ENCODE measurements at regions not wholly inside any gene's neighbourhood (a gene's known extent, or its start where the extent isn't known, plus 50 kb on each side); places are given as distances from the start of the nearest gene placed in this dataset.
"Not testable (repeated sequence)": the region's sequence is repeated elsewhere in the genome, so short reads cannot be mapped to it uniquely, and the experiment has no call there.

DNA sequence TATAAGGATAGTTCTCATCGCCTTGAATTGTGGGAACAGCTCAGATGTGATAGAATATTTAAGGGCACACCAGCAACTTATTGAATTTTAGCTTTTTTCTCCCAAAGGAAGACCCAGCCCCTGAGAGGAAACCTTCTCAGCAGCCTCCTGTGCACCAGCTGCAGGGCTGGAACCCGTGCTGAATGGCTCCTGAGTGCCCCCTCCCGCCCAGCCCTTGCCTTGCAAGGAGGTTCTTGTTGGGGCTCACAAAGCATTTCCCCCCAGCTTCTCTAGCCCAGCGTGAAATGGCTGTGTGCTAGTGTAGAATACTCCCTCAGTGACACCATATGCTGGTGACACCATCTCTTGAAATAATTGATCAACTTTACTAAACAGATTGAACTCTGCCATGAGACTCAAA is 1227.4 kb downstream of the TMEM121 start:
- H3K4me1 ChIP-seq (ENCODE audit: insufficient read depth); ATAC-seq; H3K27ac Mint-ChIP-seq: not testable (repeated sequence)

GRCh38 chr14:106757444-106757843 is 1231.1 kb downstream of the TMEM121 start:
- not testable (repeated sequence) for H3K9me2 ChIP-seq (ENCODE audit: insufficient read depth); H3K27ac Mint-ChIP-seq; H3F3A ChIP-seq (replicated peaks; ENCODE audit: low read depth); H3K79me2 ChIP-seq (replicated peaks; ENCODE audit: insufficient read depth); H3K27me3 ChIP-seq (ENCODE audit: insufficient read depth); H3K4me1 Mint-ChIP-seq; H3K4me1 ChIP-seq (ENCODE audit: insufficient read depth); H3K4me3 ChIP-seq; H2AFZ ChIP-seq; DNase-seq (ENCODE audit: low spot score); H3K4me2 ChIP-seq; H3K4me3 Mint-ChIP-seq; H3K36me3 Mint-ChIP-seq (ENCODE audit: low read depth); H3K27ac ChIP-seq (ENCODE audit: low read depth); H3K36me3 ChIP-seq (ENCODE audit: insufficient read depth); H3K27me3 Mint-ChIP-seq (ENCODE audit: insufficient read depth, low read depth, poor library complexity); H4K20me1 ChIP-seq (replicated peaks; ENCODE audit: insufficient read depth); ATAC-seq
- H3K9me3 Mint-ChIP-seq = peaks cover 53% of the 10 kb centered on the region

More for the DNA sequence above, 1227.4 kb downstream of the TMEM121 start:
- not testable (repeated sequence) for H3K27ac ChIP-seq (ENCODE audit: low read depth); H3K9me2 ChIP-seq (ENCODE audit: insufficient read depth); H3K4me2 ChIP-seq; H3K4me3 Mint-ChIP-seq; H3K4me3 ChIP-seq; DNase-seq (ENCODE audit: low spot score); H3K27me3 Mint-ChIP-seq (ENCODE audit: insufficient read depth, low read depth, poor library complexity); H3K36me3 ChIP-seq (ENCODE audit: insufficient read depth); H3K27me3 ChIP-seq (ENCODE audit: insufficient read depth); H4K20me1 ChIP-seq (replicated peaks; ENCODE audit: insufficient read depth); H3F3A ChIP-seq (replicated peaks; ENCODE audit: low read depth); H3K79me2 ChIP-seq (replicated peaks; ENCODE audit: insufficient read depth); H2AFZ ChIP-seq; H3K4me1 Mint-ChIP-seq; H3K36me3 Mint-ChIP-seq (ENCODE audit: low read depth)
- H3K9me3 Mint-ChIP-seq = peaks cover 31% of the 10 kb centered on the region

GRCh38 chr14:106761886-106762816 is 1235.8 kb downstream of the TMEM121 start:
- H3K27me3 ChIP-seq (ENCODE audit: insufficient read depth); H3K4me3 Mint-ChIP-seq; H3K4me1 Mint-ChIP-seq; H3K36me3 ChIP-seq (ENCODE audit: insufficient read depth); H3K9me2 ChIP-seq (ENCODE audit: insufficient read depth); H3K27me3 Mint-ChIP-seq (ENCODE audit: insufficient read depth, low read depth, poor library complexity); DNase-seq (ENCODE audit: low spot score); H3K4me1 ChIP-seq (ENCODE audit: insufficient read depth); H3K79me2 ChIP-seq (replicated peaks; ENCODE audit: insufficient read depth); H2AFZ ChIP-seq; H3F3A ChIP-seq (replicated peaks; ENCODE audit: low read depth); H3K27ac ChIP-seq (ENCODE audit: low read depth); H3K27ac Mint-ChIP-seq; H4K20me1 ChIP-seq (replicated peaks; ENCODE audit: insufficient read depth); H3K36me3 Mint-ChIP-seq (ENCODE audit: low read depth); ATAC-seq; H3K4me3 ChIP-seq; H3K4me2 ChIP-seq: not testable (repeated sequence)
- peaks cover 69% of the 10 kb centered on the region for H3K9me3 Mint-ChIP-seq

DNA sequence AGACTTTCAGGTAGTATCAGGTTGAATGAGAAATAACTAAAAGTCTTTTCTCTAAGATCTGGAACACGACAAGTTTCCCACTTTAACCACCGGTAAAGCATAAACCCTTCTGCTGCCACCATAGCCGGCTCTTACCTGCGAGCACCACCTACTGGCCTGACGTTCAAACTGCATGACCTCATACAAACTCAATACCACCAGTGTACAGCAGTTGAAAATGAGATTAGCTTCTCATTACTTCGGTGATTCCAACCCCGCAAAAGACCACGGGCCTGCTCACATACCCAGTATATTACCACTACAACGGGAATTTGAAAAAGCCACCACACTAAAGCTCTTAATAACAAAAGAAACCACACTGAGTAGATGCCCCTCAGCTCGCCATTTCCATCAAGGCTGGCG is 1238.6 kb downstream of the TMEM121 start:
- not testable (repeated sequence) for H3K4me1 ChIP-seq (ENCODE audit: insufficient read depth); H4K20me1 ChIP-seq (replicated peaks; ENCODE audit: insufficient read depth); H3K27ac ChIP-seq (ENCODE audit: low read depth); H2AFZ ChIP-seq; H3K27me3 Mint-ChIP-seq (ENCODE audit: insufficient read depth, low read depth, poor library complexity); H3K27ac Mint-ChIP-seq; H3K4me1 Mint-ChIP-seq; H3K4me2 ChIP-seq; H3K79me2 ChIP-seq (replicated peaks; ENCODE audit: insufficient read depth); H3K9me2 ChIP-seq (ENCODE audit: insufficient read depth); H3K27me3 ChIP-seq (ENCODE audit: insufficient read depth); ATAC-seq; H3K4me3 ChIP-seq; H3F3A ChIP-seq (replicated peaks; ENCODE audit: low read depth); H3K4me3 Mint-ChIP-seq; H3K36me3 ChIP-seq (ENCODE audit: insufficient read depth)
- Mint-ChIP-seq H3K9me3 (peaks cover 63% of the 10 kb centered on the region), H3K36me3 (ENCODE audit: low read depth) (peaks cover 12% of the 10 kb centered on the region; the same call in 2 of the 3 replicates)
- TF ChIP-seq, protein P1, sequence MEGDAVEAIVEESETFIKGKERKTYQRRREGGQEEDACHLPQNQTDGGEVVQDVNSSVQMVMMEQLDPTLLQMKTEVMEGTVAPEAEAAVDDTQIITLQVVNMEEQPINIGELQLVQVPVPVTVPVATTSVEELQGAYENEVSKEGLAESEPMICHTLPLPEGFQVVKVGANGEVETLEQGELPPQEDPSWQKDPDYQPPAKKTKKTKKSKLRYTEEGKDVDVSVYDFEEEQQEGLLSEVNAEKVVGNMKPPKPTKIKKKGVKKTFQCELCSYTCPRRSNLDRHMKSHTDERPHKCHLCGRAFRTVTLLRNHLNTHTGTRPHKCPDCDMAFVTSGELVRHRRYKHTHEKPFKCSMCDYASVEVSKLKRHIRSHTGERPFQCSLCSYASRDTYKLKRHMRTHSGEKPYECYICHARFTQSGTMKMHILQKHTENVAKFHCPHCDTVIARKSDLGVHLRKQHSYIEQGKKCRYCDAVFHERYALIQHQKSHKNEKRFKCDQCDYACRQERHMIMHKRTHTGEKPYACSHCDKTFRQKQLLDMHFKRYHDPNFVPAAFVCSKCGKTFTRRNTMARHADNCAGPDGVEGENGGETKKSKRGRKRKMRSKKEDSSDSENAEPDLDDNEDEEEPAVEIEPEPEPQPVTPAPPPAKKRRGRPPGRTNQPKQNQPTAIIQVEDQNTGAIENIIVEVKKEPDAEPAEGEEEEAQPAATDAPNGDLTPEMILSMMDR (conservative IDR thresholded peaks at IDR 0.05; ENCODE audit: low read depth in 2 of 2) = peak in 1 of 2 experiments; percentile 32; a peak in 2 of 4 replicates
- DNase-seq (ENCODE audit: low spot score) = peak; percentile 1
